K562 (cell line): ENCODE measurements at regions not wholly inside any gene's neighbourhood (a gene's known extent, or its start where the extent isn't known, plus 50 kb on each side); places are given as distances from the start of the nearest gene placed in this dataset.

Source experiments
- ATAC-seq: fragments of 200-7000 bp; cut with Tn5 transposase; 3 replicates; pipeline ENCODE4 v1.9.1; 2020; ENCODE audit warnings: moderate library complexity
- BruUV-seq: library from RNA; stranded (reverse); fragments of 400-500 nt; replicated peaks from 2 replicates; lab custom pipeline; 2021; lab: Mats Ljungman, UMichigan
- CTCF ChIA-PET: fragments of 300-600 bp; formaldehyde crosslinking; extraction: SDS; loops from one replicate; lab custom pipeline; 2021; ENCODE audit warnings: low intra/inter-chr PET ratio; lab: Yijun Ruan, JAX
- POLR2A ChIA-PET: fragments of 300-600, 350-650 bp; sonication (Branson Sonifier 250); formaldehyde crosslinking; extraction: SDS; loops from one replicate; lab custom pipeline; 2021; ENCODE audit warnings: antibody characterized with exemption, inconsistent platforms; lab: Yijun Ruan, JAX
- DNase-seq, 4 experiments: peaks; one replicate each; pipeline versions ENCODE4 v3.0.0 to v3.0.0-alpha.2; 2011 to 2018; ENCODE audit warnings: low spot score in 3 of 4, mixed read lengths in 3 of 4; ENCODE audit errors: extremely low read depth in 1 of 4
- FAIRE-seq: peaks from 2 replicates; lab custom pipeline; 2011; peaks lifted over from hg19 to GRCh38; lab: Jason Lieb, UNC
- H2AFZ ChIP-seq: 2 replicates; pipeline ENCODE4 v1.6.0; 2011; ENCODE audit warnings: low read depth, low read length, control low read depth, inconsistent platforms
- H3K27ac ChIP-seq: fragments of 200-600 bp; 3 replicates; pipeline ENCODE4 v1.8.0; 2011; ENCODE audit warnings: low read depth, mild to moderate bottlenecking, control low read depth, inconsistent platforms, low read length, moderate library complexity, mixed read lengths; ENCODE audit errors: extremely low read depth
- H3K27me3 ChIP-seq, 2 experiments: fragments of 300-600 bp in 1 of 2; 2 replicates in 1 of 2; 3 replicates in 1 of 2; pipeline versions ENCODE4 v1.6.0 to v1.8.0; 2011; ENCODE audit warnings: inconsistent platforms in 2 of 2, low read length in 2 of 2, mild to moderate bottlenecking in 1 of 2, mixed read lengths in 1 of 2, moderate library complexity in 1 of 2; ENCODE audit not compliant: control insufficient read depth in 2 of 2, insufficient read depth in 2 of 2
- H3K36me3 ChIP-seq: fragments of 300-600 bp; 3 replicates; pipeline ENCODE4 v1.8.0; 2011; ENCODE audit warnings: mild to moderate bottlenecking, low read length, inconsistent platforms; ENCODE audit not compliant: control insufficient read depth, insufficient read depth
- H3K4me1 ChIP-seq, 2 experiments: fragments of 200-600 bp in 1 of 2; replicated peaks in 1 of 2; 2 replicates in 1 of 2; 3 replicates in 1 of 2; pipeline versions ENCODE4 v1.5.1 to v1.8.0; 2011; ENCODE audit warnings: inconsistent platforms in 2 of 2, low read length in 2 of 2, mild to moderate bottlenecking in 1 of 2, mixed read lengths in 1 of 2, moderate library complexity in 1 of 2; ENCODE audit not compliant: control insufficient read depth in 2 of 2, insufficient read depth in 2 of 2
- H3K4me2 ChIP-seq: 2 replicates; pipeline ENCODE4 v1.6.1; 2011; ENCODE audit warnings: low read length, control low read depth, inconsistent platforms, mixed read lengths; ENCODE audit not compliant: insufficient read depth
- H3K4me3 ChIP-seq: fragments of 200-600 bp; sonication (generic), shearing (Covaris generic); 2 replicates; pipeline ENCODE4 v1.5.1; 2016; ENCODE audit warnings: control low read depth, inconsistent platforms
- H3K79me2 ChIP-seq: fragments of 200-600 bp; 3 replicates; pipeline ENCODE4 v1.8.0; 2011; ENCODE audit warnings: low read length, inconsistent platforms; ENCODE audit not compliant: control insufficient read depth, insufficient read depth
- H3K9ac ChIP-seq, 2 experiments: 2 replicates each; pipeline versions ENCODE4 v1.6.0 to v1.6.1; 2011; ENCODE audit warnings: low read depth in 2 of 2, low read length in 2 of 2, control low read depth in 1 of 2, inconsistent platforms in 1 of 2, mild to moderate bottlenecking in 1 of 2, mixed read lengths in 1 of 2; ENCODE audit not compliant: insufficient read depth in 1 of 2
- H3K9me1 ChIP-seq: one replicate; pipeline ENCODE4 v1.6.0; 2011; ENCODE audit warnings: inconsistent platforms, mild to moderate bottlenecking, low read length, moderate library complexity; ENCODE audit not compliant: control insufficient read depth, insufficient read depth
- H3K9me3 ChIP-seq: replicated peaks from 2 replicates; pipeline ENCODE4 v1.5.1; 2011; ENCODE audit warnings: low read depth, low read length, inconsistent platforms; ENCODE audit not compliant: control insufficient read depth, insufficient read depth
- H4K20me1 ChIP-seq: replicated peaks from 2 replicates; pipeline ENCODE4 v1.6.1; 2011; ENCODE audit warnings: low read length, inconsistent platforms, mixed read lengths; ENCODE audit not compliant: control insufficient read depth, insufficient read depth
- ATF6 ChIP-seq: sonication (generic); formaldehyde crosslinking; IDR thresholded peaks from 2 replicates; pipeline ENCODE4 v1.4.0; 2020; ENCODE audit warnings: mild to moderate bottlenecking, missing genetic modification reagents
- HBP1 ChIP-seq: fragments of 450-650 bp; formaldehyde crosslinking; IDR thresholded peaks from 2 replicates; pipeline ENCODE4 v1.4.0; 2022; ENCODE audit warnings: missing genetic modification characterization
- HINFP ChIP-seq: fragments of 450-650 bp; conservative IDR thresholded peaks from 2 replicates; pipeline ENCODE4 v1.6.1; 2016; ENCODE audit warnings: missing genetic modification characterization, low read depth, mild to moderate bottlenecking, control low read depth, missing compliant biosample characterization
- MCM3 ChIP-seq: fragments of 450-650 bp; IDR thresholded peaks from 2 replicates; pipeline ENCODE4 v1.6.1; 2016
- NFE2 ChIP-seq: IDR thresholded peaks from 2 replicates; pipeline ENCODE4 v1.6.1; 2014; ENCODE audit warnings: antibody characterized with exemption, low read depth
- PHTF2 ChIP-seq: fragments of 250-450 bp; sonication (Bioruptor Pico); IDR thresholded peaks from 2 replicates; pipeline ENCODE4 v1.5.0; 2021; ENCODE audit warnings: mild to moderate bottlenecking
- RBM39 ChIP-seq: fragments of 200-400 bp; formaldehyde crosslinking; optimal IDR thresholded peaks from 2 replicates; pipeline ENCODE3; 2018; ENCODE audit warnings: low read depth, low read length
- SPI1 ChIP-seq: IDR thresholded peaks from 2 replicates; pipeline ENCODE4 v1.6.1; 2011; ENCODE audit warnings: low read depth, low read length, control low read depth, borderline replicate concordance
- TRIM25 ChIP-seq: fragments of 450-650 bp; IDR thresholded peaks from 2 replicates; pipeline ENCODE4 v1.7.0; 2016; ENCODE audit warnings: borderline replicate concordance
- ZNF398 ChIP-seq: fragments of 250-450 bp; sonication (Bioruptor Pico); IDR thresholded peaks from 2 replicates; pipeline ENCODE4 v1.8.0; 2021; ENCODE audit warnings: moderate library complexity, mild to moderate bottlenecking, inconsistent platforms
- WGBS: fragments of 100-300 bp; shearing (Covaris generic); methylation state at CpG from one replicate; pipeline ENCODE4 v1.1.6; 2016; ENCODE audit warnings: low coverage, mixed read lengths; ENCODE audit not compliant: insufficient coverage; ENCODE audit errors: missing lambda C conversion rate; 5-methylcytosine and 5-hydroxymethylcytosine counted together
- in situ Hi-C: fragments of 300-500 bp; cut with MboI; formaldehyde crosslinking; loops from 4 replicates; pipeline ENCODE4 v1.15.0; 2018; ENCODE audit warnings: inconsistent platforms, mixed read lengths
- intact Hi-C: fragments of 100-400 bp; cut with micrococcal nuclease; formaldehyde crosslinking; loops from 2 replicates; pipeline ENCODE4 v1.14.2; 2022
- TF ChIP-seq, protein P1 (sequence below): fragments of 250-450 bp; sonication (Bioruptor Pico); IDR thresholded peaks from 2 replicates; pipeline ENCODE4 v1.4.0; 2020

GRCh38 chr10:130926442-130926841, 385.1 kb downstream of the TCERG1L start:
- FAIRE-seq (no peak), ATAC-seq (no peak)
- CTCF ChIA-PET = no interaction called here

More at GRCh38 chr10:130926442-130926841, 385.1 kb downstream of the TCERG1L start:
- Histone ChIP-seq H3K79me2 (no peaks in the 10 kb centered on the region), H2AFZ (no peak overlapping the region), H3K9me3 (no peaks in the 10 kb centered on the region), H3K4me3 (no peak overlapping the region), H3K9me1 (no peaks in the 10 kb centered on the region), H3K4me1 (no peaks in the 10 kb centered on the region), H3K9ac (no peak overlapping the region), H4K20me1 (no peaks in the 10 kb centered on the region), H3K27ac (no peak overlapping the region), H3K36me3 (no peaks in the 10 kb centered on the region), H3K4me2 (no peak overlapping the region), H3K27me3 (0 out of 5 replicates have a peak, but pooled peaks cover 0 to 2% of the 10 kb centered on the region in 2 experiments)
- in situ Hi-C loops = no loop called here
- BruUV-seq = no TSS peak
- TF ChIP-seq HINFP (tag) (no peak), MCM3 (no peak), HBP1 (no peak), ATF6 (CRISPR knock-in tag) (no peak), SPI1 (no peak), NFE2 (no peak), ZNF398 (no peak), RBM39 (no peak), PHTF2 (CRISPR knock-in tag) (no peak), TRIM25 (no peak)
- TF ChIP-seq, protein P1, sequence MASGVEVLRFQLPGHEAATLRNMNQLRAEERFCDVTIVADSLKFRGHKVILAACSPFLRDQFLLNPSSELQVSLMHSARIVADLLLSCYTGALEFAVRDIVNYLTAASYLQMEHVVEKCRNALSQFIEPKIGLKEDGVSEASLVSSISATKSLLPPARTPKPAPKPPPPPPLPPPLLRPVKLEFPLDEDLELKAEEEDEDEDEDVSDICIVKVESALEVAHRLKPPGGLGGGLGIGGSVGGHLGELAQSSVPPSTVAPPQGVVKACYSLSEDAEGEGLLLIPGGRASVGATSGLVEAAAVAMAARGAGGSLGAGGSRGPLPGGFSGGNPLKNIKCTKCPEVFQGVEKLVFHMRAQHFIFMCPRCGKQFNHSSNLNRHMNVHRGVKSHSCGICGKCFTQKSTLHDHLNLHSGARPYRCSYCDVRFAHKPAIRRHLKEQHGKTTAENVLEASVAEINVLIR = no peak
- POLR2A ChIA-PET = interaction anchor here (0.6 kb wide), 1 partner anchor 187 kb away, joined by 3 read pairs; no protein-coding TSS in a partner anchor
- WGBS = 0% methylated on average over 1 of the region's 1 CpG
- DNase-seq = no peak
- intact Hi-C loops = no loop called here
